AG09319 (cell line): ENCODE measurements at regions not wholly inside any gene's neighbourhood (a gene's known extent, or its start where the extent isn't known, plus 50 kb on each side); places are given as distances from the start of the nearest gene placed in this dataset.
A peak's percentile ranks its signal among the peaks of the same experiment; 100 is the strongest.

Source experiments
- DNase-seq: peaks from one replicate; pipeline ENCODE4 v3.0.0-alpha.2; 2010; ENCODE audit warnings: low read depth; ENCODE audit errors: extremely low read depth
- TF ChIP-seq, protein P1 (sequence below): IDR thresholded peaks from 2 replicates; pipeline ENCODE4 v1.5.1; 2011; ENCODE audit warnings: low read depth, mild to moderate bottlenecking, inconsistent platforms, low read length, moderate library complexity

DNA sequence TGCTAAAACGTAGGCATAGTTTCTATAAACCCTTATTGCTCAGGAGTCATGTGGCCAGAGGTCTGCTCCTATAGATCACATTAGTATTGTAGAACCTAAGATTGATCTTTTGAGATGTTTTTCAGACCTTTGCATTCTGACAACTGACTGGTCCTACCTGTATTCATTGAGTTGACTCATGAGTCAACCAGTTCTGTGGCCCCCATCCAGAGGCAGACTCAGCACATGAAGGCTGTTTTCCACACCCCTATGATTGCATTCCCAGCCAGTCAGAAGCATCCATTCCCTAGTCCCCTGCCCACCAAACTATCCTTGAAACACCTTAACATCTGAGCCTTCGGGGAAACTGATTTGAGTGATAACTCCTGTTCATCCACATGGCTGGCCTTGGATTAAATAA is 451.7 kb downstream of the SIPA1L2 start:
- no peak for DNase-seq
- TF ChIP-seq, protein P1, sequence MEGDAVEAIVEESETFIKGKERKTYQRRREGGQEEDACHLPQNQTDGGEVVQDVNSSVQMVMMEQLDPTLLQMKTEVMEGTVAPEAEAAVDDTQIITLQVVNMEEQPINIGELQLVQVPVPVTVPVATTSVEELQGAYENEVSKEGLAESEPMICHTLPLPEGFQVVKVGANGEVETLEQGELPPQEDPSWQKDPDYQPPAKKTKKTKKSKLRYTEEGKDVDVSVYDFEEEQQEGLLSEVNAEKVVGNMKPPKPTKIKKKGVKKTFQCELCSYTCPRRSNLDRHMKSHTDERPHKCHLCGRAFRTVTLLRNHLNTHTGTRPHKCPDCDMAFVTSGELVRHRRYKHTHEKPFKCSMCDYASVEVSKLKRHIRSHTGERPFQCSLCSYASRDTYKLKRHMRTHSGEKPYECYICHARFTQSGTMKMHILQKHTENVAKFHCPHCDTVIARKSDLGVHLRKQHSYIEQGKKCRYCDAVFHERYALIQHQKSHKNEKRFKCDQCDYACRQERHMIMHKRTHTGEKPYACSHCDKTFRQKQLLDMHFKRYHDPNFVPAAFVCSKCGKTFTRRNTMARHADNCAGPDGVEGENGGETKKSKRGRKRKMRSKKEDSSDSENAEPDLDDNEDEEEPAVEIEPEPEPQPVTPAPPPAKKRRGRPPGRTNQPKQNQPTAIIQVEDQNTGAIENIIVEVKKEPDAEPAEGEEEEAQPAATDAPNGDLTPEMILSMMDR: no peak

DNA sequence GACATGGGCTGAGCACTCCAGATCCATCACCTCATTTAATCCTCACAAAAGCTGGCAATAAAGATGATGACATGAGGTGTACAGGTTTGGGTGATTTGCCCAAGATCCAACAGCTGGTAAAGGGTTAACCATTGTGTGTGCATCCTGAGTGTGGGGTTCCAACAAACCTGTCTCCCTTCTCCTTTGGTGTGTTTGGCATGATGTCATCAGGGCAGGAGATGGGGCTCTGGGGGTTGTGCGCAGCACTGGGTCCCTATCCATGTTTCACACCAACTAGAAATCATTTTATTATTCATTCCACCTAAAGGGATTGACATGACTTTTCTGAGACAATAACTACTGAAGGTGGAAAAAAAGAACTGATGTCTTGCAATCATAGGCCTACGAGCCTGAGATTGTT is 452.5 kb downstream of the SIPA1L2 start:
- TF ChIP-seq, protein P1: no peak
- DNase-seq: no peak

DNA sequence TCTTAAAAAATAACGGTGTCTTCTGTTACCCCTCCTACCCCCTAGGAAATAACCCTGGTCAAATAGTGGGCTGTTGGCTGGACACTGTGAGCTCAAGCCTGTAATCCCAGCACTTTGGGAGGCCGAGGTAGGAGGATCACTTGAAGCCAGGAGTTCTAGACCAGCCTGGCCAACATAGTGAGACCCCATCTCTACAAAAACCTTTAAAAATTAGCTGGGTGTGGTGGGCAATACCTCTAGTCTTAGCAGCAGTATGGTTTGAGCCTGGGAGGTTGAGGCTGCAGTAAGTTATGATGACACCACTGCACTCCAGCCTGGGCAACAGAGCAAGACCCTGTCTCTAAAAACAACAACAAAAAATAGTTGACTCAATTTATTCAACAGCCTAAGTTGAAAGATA is 453.7 kb downstream of the SIPA1L2 start:
- no peak for DNase-seq

DNA sequence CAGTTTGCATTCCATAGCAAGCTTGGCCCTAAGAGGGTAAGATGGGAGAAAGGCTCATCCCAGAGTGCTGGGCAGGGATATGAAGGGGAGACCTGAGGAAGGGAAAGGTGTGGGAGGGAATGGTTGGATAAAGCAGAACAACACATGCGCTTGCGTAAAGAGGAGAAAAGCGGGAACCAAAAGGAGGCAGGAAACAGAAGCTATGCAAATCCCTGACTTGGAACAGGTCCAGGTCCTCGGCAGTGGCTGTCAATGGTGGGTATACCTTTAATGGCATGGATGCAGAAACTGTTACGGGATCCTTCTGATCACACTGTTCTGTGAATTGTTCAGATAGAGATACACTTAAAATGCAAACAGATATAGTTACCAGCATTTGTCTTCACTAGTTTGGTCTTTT is 455.6 kb downstream of the SIPA1L2 start:
- TF ChIP-seq, protein P1: no peak
- no peak for DNase-seq

More for the DNA sequence above, 453.7 kb downstream of the SIPA1L2 start:
- TF ChIP-seq, protein P1: no peak

DNA sequence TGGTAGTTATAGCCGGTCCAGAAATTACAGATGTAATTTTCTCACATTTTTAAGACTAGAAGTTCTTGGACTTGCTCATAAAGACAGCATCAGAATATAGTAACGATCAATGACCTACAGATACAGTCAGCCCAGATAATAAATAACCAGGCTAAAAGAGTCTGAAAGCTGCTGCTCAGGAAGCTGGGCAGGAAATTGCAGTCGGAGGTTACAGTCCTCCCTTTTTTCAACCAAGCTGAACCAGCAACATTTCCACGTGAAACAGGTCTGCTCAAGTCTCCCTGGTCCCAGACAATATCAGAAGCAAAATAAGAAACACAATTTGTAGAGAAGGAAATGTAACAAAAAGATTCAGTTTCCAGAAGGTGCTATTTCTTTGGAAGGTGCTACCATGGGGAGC is 457.4 kb downstream of the SIPA1L2 start:
- no peak for DNase-seq
- TF ChIP-seq, protein P1: no peak

DNA sequence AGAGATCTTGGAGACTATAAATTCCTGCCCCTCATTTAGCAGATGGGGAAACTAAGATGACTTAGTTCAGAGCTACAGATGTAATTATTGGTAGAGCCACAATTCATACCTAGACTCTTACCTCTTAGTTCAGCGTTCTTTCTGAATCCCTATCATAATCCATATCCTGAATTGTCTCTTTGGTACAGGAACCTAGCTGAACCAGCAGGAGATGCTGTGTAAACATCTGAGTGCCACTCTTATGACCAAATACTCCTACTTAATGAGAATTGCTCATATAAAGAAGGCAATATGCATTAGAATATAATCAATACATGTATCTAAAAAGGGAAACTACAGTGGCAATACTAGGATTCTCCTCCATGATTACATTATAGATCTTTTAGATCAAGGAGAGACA is 459.0 kb downstream of the SIPA1L2 start:
- TF ChIP-seq, protein P1: peak; percentile 20
- no peak for DNase-seq

DNA sequence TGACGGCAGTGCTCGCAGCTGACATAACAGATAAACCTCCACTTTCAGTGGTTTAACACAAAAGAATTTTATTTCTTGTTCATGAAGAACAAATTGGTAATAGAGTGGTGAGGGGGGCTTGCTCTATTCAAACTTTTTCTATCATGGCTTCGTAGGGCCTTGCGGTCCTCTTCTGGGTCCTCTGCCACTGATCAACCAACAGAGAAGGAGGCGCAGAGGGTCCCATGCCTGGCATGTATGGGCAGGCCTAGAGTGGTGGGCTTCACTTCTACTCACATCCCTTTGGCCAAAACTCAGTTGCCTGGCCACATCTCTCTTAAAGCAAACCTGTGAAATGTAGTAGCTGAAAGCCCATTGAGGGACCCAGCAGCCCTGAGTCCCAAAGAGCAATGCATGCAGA is 460.5 kb downstream of the SIPA1L2 start:
- TF ChIP-seq, protein P1: no peak
- no peak for DNase-seq
